ENCODE measurements at regions not wholly inside any gene's neighbourhood (a gene's known extent, or its start where the extent isn't known, plus 50 kb on each side); places are given as distances from the start of the nearest gene placed in this dataset.
A peak's percentile ranks its signal among the peaks of the same experiment; 100 is the strongest.
"Not testable (repeated sequence)": the region's sequence is repeated elsewhere in the genome, so short reads cannot be mapped to it uniquely, and the experiment has no call there.

DNA sequence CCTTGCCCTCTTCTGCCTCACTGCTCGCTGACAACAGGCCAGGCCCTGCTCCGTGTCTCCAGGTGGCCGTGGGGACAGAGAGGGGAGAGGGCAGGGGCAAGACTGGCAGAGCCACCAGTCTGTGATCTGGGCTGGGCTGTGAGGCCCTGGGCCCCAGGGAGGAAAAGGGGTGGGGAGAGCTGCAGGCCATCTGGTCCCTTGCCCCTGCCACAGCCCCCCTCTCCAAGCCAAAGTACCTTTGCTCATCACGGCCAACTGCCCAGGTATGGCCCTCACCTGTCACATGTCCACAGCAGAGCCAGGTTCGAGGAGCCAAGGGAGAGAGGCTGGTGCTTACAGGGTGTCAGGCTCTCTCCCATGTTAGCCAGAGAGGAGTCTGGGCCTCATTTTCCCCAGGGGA is 91.4 kb upstream of the LHX1 start:
- DNase-seq (ENCODE audit: low read depth, low spot score): no peak

DNA sequence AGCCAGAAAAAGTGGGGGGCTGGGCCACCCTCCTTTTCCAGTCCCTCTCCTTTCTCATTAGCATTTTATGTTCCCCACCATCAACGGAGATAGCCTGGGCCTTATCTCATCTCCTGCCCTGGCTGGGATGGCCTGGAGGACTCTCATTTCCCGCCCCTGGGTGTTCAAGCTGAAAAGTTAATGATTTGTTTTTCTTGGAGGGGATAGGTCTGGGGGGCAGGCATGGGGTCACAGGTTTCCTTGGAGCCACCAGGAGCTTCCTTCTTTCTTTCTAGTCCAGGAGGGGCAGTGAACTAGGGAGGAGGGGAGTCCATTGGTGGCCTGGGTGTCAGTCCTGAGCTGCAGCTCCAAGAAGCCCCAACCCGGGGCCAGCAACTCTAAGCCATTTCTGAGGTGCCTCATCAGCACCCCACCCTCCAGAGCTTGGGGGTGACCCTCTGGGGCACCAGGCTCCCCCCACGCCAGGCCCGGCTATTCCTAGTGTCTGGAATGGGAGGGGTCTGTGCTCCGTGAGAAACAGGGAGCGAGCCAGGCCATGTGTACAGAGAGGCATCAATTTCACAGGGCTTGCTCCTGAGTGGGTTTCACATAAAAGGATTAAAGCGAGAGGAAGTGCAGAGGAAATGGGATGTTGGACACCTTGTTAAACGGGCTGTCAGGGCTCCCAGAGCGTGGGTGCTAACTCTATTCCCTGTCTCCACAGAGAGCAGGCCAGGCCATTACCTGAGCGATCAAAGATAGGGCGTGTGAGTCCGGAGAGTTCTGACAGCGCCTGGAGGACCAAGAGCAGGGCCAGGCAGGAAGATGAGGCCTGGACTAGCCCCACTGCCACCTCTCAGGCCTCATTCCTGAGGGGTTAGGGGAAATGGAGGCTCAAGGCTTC is 90.6 kb upstream of the LHX1 start:
- peak; percentile 29 for DNase-seq (ENCODE audit: low read depth, low spot score)

DNA sequence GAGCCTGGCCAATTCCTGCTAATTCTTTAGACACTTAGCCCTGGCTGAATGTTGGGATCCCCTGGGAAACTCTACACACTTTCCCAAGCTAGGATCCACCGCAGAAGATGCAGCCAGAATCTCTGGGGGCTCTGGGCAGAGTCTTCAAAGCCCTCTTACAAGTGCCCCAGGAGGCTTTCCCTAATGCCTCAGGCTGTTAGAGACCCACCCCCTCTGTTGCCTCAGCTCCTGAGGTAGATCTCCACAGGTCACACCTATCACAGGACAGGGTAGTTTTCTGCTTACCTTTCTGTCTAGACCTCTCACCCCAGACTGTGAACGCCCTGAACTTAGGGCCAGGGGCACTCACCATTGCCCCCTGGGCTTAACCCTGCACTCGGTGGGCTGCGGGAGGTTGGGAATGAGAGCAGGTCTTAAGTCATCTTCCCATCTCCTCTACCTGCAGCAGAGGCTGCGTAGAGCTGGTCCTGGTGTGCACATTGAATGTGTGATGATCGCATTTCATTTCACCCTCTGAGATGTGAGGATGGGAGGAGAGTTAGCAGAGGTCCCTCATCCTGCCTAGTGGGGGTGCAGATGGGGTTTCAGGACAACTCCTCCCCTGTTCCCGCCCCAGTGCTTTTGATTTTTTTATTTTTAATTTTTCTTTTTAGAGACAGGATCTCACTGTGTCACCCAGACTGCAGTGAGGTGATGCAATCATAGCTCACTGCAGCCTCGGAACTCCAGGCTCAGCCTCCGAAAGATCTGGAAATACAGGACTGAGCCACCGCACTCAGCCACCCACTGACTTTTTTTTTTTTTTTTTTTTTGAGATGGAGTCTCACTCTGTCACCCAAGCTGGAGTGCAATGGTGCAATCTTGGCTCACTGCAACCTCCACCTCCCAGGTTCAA is 89.0 kb upstream of the LHX1 start:
- peak; percentile 65 for DNase-seq (ENCODE audit: low read depth, low spot score)

DNA sequence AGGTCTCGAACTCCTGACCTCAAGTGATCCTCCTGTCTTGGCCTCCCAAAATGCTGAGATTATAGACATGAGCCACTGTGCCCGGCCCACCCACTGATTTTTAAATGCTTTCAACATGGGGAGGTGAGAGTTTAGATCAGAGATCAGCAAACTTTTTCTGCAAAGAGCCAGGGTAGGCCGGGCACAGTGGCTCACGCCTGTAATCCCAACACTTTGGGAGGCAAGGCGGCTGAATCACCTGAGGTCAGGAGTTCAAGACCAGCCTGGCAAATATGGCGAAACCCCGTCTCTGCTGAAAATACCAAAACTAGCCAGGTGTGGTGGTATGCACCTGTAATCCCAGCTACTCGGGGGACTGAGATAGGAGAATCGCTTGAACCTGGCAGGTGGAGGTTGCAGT is 88.3 kb upstream of the LHX1 start:
- DNase-seq (ENCODE audit: low read depth, low spot score): not testable (repeated sequence)

DNA sequence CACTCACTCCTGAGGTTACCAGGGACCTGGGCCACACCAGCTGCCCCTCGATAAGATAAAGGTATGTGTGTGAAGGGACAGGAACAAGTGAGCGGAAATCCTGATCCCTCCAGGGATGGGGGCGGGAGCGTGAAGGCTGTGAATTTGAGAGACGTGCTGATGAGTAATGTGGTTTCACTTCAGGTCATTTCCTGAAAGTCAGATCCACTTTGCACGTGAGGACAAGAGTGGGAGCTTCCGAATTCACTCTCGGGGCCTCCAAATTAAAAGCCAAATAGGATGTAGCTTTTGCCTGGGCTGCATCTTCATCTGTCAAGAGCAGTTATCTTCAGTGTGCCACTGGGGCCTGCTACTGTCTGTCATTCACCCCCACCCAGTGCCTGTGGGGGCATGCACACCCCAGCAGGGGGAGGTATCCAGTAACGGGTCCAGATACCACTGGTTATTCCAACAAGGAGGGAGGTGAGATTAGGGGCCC is 87.4 kb upstream of the LHX1 start:
- peak; percentile 34 for DNase-seq (ENCODE audit: low read depth, low spot score)

DNA sequence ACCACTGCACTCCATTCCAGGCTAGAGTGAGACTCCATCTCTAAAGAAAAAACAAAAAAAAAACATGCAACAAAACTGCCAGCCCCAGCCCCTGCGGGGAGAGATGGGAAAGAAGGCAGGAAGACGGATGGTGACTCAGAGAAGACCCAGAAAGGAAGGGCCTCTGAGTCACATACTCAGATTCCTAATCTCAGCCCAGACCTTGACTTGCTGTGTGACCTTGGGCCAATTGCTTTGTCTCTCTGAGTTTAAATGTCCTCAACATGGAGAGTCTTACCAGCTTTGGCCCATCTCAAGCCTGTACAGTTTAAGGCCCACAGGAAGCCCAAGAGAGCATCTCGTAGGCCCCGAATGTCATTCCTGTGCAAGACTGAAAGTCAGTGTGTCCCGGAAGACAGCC is 86.5 kb upstream of the LHX1 start:
- DNase-seq (ENCODE audit: low read depth, low spot score): no peak

DNA sequence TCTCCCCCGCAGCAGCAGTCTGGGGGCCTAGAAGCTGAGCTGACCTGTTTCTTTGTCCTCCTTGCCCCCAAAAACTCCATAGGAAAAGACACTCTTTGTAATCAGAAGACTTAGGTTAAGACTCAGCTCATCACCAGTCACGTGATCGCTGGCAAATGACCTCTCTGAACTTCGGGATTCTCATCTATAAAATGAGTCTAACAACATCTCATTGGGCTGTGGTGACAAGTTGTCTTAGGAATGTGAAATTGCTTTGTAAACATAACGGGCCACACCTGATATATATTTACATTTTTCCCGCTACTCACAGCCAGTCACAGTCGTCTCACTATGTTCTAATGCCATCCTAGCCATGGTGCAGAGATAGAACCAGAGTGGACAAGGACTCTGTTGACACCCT is 86.0 kb upstream of the LHX1 start:
- no peak for DNase-seq (ENCODE audit: low read depth, low spot score)

DNA sequence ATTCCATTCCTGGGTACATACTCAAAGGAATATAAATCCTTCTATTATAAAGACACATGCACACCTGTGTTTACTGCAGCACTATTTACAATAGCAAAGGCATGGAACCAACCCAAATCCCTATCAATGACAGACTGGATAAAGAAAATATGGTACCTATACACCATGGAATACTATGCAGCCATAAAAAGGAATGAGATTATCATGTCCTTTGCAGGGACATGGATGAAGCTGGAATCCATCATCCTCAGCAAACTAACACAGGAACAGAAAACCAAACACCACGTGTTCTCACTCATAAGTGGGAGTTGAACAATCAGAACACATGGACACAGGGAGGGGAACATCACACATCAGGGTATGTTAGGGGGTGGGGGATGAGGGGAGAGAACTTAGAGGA is 84.8 kb upstream of the LHX1 start:
- DNase-seq (ENCODE audit: low read depth, low spot score): not testable (repeated sequence)

DNA sequence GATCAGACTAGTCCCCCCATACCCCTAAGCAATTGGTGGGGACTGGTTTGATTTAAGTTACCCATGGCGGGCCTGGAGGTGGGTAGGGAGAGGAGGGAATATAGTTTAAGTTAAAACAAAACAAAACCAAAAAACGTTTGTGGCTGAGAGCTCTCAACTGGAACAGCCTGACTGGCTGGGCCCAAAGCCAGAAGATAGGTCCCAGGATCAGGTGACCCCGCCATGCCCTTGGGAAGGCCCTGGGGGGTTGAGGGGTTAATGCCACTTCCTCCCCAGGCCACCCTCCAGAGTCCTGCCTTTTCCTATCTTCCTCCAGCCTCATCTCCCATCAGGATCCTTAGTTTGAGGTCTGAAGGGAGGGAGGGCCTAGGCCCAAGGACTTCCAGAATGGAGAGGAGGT is 82.3 kb upstream of the LHX1 start:
- DNase-seq (ENCODE audit: low read depth, low spot score): no peak

DNA sequence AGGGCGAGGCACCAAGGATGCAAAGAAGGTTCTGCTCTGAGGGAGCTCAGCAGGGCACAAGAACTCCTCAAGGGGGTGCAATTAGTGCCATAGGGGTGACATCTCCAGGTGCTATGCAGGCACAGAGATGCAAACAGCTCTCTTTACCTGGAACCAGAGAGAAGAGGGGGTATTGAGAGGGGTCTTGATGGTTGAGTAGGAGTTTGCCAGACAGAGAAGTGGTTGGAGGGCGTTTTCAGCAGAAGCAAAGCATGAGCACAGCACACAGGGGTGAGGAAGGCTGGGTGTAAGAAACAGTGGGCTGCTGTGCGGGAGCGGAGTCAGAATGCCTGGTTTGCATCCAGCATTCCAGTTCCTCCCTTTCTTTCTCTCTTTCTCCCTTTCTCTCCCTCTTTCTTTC is 81.8 kb upstream of the LHX1 start:
- no peak for DNase-seq (ENCODE audit: low read depth, low spot score)

DNA sequence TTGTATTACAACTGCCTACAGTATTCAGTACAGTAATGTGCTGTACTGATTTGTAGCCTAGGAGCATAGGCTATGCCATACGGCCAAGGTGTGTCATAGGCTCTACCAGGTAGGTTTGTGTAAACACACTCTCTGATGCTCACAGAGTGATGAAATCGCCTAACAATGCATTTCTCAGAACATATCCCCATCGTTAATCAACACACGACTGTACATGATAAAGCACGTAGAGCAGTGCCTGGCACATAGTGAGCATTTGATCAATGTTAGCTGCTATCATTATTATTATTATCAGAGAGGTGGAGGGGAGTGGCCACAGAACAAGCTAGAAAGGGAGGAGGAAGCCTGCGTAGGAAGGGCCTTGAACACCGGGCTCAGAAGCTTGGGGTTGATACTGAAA is 81.1 kb upstream of the LHX1 start:
- no peak for DNase-seq (ENCODE audit: low read depth, low spot score)

DNA sequence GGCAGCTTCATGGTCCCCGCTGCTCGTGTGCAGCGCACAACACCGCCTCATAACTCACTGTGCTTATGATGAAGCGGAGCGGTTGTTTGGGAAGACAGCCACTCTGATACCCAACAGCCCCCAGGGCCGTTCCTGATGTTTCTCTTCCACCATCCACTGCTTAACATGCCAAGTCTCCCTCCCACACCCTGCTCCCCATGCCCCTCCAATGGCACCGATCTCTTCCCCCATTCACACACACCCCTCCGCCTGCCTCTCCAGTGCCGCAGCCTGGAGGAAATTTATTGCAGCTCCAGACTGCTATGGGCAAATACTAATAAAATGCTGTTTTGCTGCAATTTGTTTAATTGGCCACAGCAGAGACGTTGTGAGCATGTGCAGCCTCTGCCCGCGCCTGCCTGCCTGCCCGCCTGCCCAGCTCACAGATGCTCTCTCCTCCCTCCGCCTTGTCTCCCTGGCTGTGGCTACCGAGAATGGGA is 80.3 kb upstream of the LHX1 start:
- DNase-seq (ENCODE audit: low read depth, low spot score): no peak

DNA sequence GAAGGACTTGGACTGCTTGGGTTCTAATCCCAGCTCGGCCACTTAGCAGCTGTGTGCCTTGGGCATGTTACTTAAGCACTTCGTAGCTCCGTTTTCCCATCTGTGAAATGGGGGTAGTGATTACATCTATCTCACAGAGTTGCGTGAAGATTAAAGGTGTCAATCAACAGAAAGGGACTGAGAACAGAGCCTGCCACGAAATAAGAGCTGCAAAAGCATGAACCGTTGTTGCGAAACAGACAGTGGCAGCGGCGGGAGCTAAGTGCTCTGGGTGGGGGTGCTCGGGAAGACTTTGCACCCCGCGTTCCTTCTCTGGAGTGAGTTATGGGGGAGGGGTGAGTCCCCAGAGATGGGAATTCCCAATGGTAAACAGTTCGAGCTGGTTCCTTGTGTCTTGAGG is 79.6 kb upstream of the LHX1 start:
- DNase-seq (ENCODE audit: low read depth, low spot score): no peak

DNA sequence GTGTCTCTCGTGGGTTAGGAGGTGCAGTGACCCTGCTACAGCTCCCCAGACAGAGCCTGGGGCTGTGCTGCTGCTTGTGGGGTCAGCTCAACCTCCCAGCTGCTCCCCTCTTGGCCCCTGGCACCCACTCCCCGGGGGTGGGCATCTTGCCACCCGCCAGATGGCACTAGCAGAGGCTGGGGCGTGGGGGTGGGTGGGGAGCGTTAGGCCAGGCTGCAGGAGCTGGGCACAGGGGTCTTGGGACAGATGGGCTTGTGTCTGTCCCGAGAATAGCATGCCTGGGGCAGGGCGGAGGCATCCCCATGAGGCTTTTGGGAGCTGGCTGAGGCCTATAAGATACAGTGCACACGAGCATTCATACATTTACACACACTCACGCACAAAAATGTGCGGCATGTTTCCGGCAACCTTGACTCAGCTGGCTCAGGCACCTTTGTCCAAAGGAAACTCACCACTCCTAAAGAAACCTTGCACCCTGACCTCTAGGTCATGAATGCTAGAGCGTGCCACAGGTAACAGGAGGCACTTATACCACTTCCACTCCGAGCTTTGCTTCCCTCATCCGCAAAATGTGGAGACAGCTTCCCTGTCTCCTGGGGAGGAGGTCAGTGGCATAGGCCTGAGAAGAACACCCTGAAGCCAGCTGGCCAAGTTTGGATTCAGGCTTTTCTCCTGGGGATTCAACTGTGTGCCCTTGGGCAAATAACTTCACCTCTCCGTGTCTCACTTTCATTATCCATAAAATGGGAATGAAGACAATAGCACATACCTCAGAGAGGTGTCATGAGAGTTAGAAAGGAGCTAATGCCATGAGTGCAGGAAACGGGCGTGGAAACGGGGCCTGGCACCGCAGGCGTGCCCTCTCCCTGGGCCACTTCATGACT is 78.9 kb upstream of the LHX1 start:
- no peak for DNase-seq (ENCODE audit: low read depth, low spot score)

DNA sequence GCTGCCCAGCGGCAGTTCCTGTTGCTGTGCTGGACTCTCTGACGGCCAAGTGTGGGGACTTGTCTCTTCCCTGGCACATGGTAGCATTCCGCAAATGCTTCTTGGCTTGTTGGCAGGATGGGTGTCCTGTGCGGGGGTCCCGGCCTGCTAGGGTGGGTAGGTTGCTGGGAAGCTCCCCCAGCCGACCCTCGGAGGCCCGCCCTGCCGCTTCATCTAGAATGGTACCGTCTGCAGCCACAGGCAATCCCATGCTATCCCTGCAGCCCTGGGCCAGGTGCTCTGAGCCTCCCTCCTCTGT is 78.3 kb upstream of the LHX1 start:
- no peak for DNase-seq (ENCODE audit: low read depth, low spot score)

DNA sequence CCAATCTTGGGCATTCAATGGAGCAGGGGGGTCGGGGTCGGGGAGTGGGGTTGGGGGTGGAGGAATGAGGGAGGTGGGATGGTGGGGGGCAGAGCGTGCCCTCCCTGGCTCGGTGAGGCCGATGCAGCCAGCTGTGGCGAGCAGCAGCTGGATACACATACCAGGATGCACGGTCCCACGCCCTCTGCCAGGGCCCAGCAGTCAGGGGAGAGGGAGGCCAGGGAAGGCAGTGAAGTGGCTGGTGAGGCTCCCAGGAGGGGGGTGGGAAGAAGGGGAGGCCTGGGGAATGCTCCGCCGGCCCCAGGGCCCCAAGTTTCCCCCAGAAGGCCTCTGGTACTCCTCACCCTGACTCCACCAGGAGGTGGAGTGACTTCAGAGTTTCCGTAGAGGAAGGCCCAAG is 77.6 kb upstream of the LHX1 start:
- DNase-seq (ENCODE audit: low read depth, low spot score): no peak

DNA sequence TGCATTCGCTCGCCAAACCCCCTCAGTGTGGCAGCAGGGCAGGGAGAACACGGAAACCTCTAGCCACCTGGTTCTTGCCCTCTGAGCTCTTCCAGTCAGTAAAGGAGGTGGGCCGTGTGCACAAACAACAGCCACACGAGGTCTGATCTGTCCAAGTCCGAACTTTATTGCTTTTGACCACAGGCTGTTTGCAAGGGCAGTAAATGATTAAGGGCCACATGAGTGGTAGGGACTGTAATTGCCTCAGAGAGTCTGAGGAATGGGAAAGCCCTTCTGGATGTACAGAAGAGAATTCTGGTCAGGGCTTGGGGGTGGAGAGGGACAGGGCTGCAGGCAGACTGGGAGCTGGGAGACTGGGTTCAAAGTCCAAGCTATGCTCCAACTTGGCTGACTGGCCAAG is 75.7 kb upstream of the LHX1 start:
- DNase-seq (ENCODE audit: low read depth, low spot score): no peak

DNA sequence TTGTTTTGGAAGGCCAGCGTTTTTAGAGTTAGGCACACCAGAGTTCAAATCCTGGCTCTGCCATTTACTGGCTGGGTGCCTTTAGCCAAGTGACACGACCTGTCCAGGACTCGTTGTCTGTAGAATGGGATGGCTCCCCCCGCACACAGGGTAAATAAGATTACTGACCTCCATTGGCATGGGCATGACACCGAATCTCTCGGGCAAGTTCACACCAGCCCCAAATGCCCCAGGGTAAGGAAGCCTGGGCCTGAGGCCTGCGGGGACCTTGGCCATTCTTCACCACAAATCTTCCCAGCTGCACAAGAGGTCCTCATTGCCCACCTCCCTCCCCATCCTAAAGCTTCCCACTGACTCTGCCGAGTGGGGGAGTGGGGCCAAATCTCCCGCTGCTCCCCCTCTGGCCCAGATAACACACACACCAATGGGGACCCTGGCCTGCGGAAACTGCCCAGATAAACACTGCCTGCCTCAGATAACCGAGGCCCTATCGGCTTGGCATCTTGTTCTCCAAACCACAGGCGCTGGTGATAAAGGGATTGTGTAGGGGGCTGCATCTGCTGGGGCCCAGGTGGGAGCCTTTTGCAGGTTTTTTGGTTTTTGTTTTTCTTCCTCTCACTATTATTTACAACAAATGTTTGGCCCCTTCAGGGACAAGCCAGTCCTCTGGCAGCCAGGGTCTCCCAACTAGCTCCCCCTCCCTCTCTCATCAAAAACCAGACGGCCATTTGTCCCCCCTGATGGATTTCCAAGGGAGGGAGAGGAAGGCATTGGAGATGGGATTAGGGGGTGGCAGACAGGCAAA is 75.0 kb upstream of the LHX1 start:
- no peak for DNase-seq (ENCODE audit: low read depth, low spot score)

DNA sequence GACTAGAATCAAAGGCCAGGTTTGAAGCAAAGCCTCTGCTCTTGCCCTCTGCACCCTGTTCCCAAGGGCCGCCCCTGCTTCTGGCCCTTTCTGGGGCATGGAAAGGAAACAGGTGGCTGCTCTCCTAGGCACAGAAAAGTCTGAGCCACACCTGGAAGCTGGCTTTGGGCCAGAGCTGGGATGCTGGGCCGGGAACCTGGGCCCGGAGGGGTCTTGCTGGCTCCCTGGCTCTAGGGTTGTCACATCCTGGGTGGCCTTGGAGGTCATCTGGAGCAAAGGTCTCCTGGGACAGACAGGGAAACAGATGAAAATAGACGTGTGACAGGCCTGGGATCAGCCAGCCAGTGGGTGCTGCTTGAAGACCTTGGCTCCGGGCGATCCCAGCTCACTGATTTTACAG is 74.1 kb upstream of the LHX1 start:
- no peak for DNase-seq (ENCODE audit: low read depth, low spot score)

DNA sequence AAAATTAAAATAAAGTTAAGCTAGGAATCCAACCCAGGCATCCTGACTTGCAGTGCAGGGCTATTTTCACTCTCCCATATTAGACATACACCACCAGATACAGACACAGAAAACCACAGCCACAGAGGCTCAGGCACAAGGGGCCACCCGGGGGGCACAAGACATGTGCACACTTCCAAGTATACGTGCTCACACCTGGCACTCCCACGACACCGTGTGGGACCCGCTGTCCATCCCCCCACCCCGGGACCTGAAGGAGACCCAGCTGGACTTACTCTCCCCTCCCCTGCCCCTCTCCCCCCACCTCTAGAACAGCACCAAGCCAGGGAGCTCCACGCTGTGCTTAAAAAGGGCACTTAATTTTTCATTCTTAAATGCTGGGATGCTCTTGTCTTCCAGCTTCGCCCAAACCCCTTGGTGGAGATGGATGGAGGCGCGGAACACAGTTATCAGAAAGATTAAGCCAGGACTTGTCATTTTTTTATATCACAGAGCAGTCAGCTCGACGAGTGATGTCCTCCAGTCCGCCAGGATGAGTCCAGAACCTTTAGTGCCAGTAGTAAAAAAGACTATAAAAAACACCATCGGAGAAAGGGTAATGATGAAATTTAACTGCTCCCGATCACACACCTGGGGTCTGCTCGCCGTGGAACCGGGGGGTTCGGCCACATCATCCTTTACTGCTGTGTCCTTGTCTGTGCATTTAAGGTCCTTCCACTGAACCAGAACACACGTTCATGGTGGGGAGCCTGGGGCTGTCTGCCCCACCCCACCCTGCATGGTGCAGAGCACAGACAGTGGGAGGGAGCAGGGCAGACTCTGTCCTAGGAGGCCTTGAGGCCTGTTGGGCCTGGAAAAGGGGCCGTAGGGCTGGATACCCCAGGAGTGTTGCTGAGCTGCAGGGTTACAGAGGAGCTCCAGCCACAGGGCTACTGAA is 73.3 kb upstream of the LHX1 start:
- no peak for DNase-seq (ENCODE audit: low read depth, low spot score)

Measured in ELF-1 (cell line).